ENCODE measurements at regions not wholly inside any gene's neighbourhood (a gene's known extent, or its start where the extent isn't known, plus 50 kb on each side); places are given as distances from the start of the nearest gene placed in this dataset.

GRCh38 chr20:60466687-60467022 lies 508.4 kb downstream of the CDH26 start:
- Histone ChIP-seq H3K14ac (ENCODE audit: low read length) (no peak overlapping the region), H3K4me2 (ENCODE audit: low read length) (no peak overlapping the region), H3K36me3 (ENCODE audit: control insufficient read depth in 1 of 2, insufficient read depth in 2 of 2, low read length in 2 of 2) (no peaks in the 10 kb centered on the region), H3K79me2 (ENCODE audit: control insufficient read depth, insufficient read depth, low read length, poor library complexity) (no peaks in the 10 kb centered on the region), H2BK12ac (ENCODE audit: low read length) (no peak overlapping the region), H3K27ac (ENCODE audit: low read depth, low read length) (no peak overlapping the region), H2AK5ac (ENCODE audit: low read length) (no peak overlapping the region), H3K9ac (ENCODE audit: low read length) (no peak overlapping the region), H2AFZ (ENCODE audit: insufficient read depth, low read length, poor library complexity) (no peak overlapping the region), H3K27me3 (ENCODE audit: insufficient read depth, low read length) (no peaks in the 10 kb centered on the region), H3K18ac (ENCODE audit: low read length) (no peak overlapping the region), H4K12ac (ENCODE audit: low read depth, low read length) (no peak overlapping the region), H3K79me1 (ENCODE audit: low read length) (no peaks in the 10 kb centered on the region), H3K4me3 (ENCODE audit: low read depth, low read length) (no peak overlapping the region), H2BK120ac (ENCODE audit: insufficient read depth, low read length, poor library complexity) (no peak overlapping the region), H2BK5ac (ENCODE audit: low read depth, low read length, poor library complexity) (no peak overlapping the region), H4K91ac (ENCODE audit: low read depth, low read length) (no peak overlapping the region), H3K4me1 (ENCODE audit: control insufficient read depth in 1 of 2, insufficient read depth in 2 of 2, low read length in 2 of 2) (peaks cover 0 to 3% of the 10 kb centered on the region in 2 experiments), H4K8ac (ENCODE audit: low read depth, low read length) (no peak overlapping the region), H3K4ac (ENCODE audit: low read depth, low read length) (no peak overlapping the region), H3K23ac (ENCODE audit: low read length) (no peak overlapping the region), H3K9me3 (ENCODE audit: insufficient read depth, low read depth, low read length) (no peaks in the 10 kb centered on the region)
- no peak for DNase-seq
- WGBS (ENCODE audit: extremely low coverage, insufficient coverage, insufficient read length) = no CpG with 5 or more reads among the region's 1 CpG

- H3K18ac ChIP-seq (ENCODE audit: low read length) = no peak overlapping the region
- H2BK5ac ChIP-seq (ENCODE audit: low read depth, low read length, poor library complexity) = no peak overlapping the region
- peaks cover 0 to 3% of the 10 kb centered on the region in 2 experiments for H3K4me1 ChIP-seq (ENCODE audit: control insufficient read depth in 1 of 2, insufficient read depth in 2 of 2, low read length in 2 of 2)
- H3K79me1 ChIP-seq (ENCODE audit: low read length) = no peaks in the 10 kb centered on the region
- no peak overlapping the region for H3K4ac ChIP-seq (ENCODE audit: low read depth, low read length)
- H3K4me3 ChIP-seq (ENCODE audit: low read depth, low read length) = no peak overlapping the region
- no peaks in the 10 kb centered on the region for H3K27me3 ChIP-seq (ENCODE audit: insufficient read depth, low read length)
- H4K8ac ChIP-seq (ENCODE audit: low read depth, low read length) = no peak overlapping the region
- no peak overlapping the region for H2BK120ac ChIP-seq (ENCODE audit: insufficient read depth, low read length, poor library complexity)
- H3K23ac ChIP-seq (ENCODE audit: low read length) = no peak overlapping the region
- no CpG with 5 or more reads among the region's 2 CpGs for WGBS (ENCODE audit: extremely low coverage, insufficient coverage, insufficient read length)
- H3K36me3 ChIP-seq (ENCODE audit: control insufficient read depth in 1 of 2, insufficient read depth in 2 of 2, low read length in 2 of 2) = no peaks in the 10 kb centered on the region
- H2BK12ac ChIP-seq (ENCODE audit: low read length) = no peak overlapping the region
- no peak overlapping the region for H3K27ac ChIP-seq (ENCODE audit: low read depth, low read length)
- H4K12ac ChIP-seq (ENCODE audit: low read depth, low read length) = no peak overlapping the region
- H3K9me3 ChIP-seq (ENCODE audit: insufficient read depth, low read depth, low read length) = no peaks in the 10 kb centered on the region
- no peak overlapping the region for H3K9ac ChIP-seq (ENCODE audit: low read length)
- no peaks in the 10 kb centered on the region for H3K79me2 ChIP-seq (ENCODE audit: control insufficient read depth, insufficient read depth, low read length, poor library complexity)
- no peak overlapping the region for H2AK5ac ChIP-seq (ENCODE audit: low read length)
- no peak overlapping the region for H2AFZ ChIP-seq (ENCODE audit: insufficient read depth, low read length, poor library complexity)
- no peak for DNase-seq
- no peak overlapping the region for H3K4me2 ChIP-seq (ENCODE audit: low read length)
- no peak overlapping the region for H3K14ac ChIP-seq (ENCODE audit: low read length)
- H4K91ac ChIP-seq (ENCODE audit: low read depth, low read length) = no peak overlapping the region
These were observed 508.9 kb downstream of the CDH26 start for GRCh38 chr20:60467078-60467477.

- no peak overlapping the region for H3K23ac ChIP-seq (ENCODE audit: low read length)
- no peaks in the 10 kb centered on the region for H3K79me1 ChIP-seq (ENCODE audit: low read length)
- WGBS (ENCODE audit: extremely low coverage, insufficient coverage, insufficient read length) = no CpG with 5 or more reads among the region's 4 CpGs
- no peaks in the 10 kb centered on the region for H3K36me3 ChIP-seq (ENCODE audit: control insufficient read depth in 1 of 2, insufficient read depth in 2 of 2, low read length in 2 of 2)
- H3K4me2 ChIP-seq (ENCODE audit: low read length) = no peak overlapping the region
- H3K4me3 ChIP-seq (ENCODE audit: low read depth, low read length) = no peak overlapping the region
- H2BK12ac ChIP-seq (ENCODE audit: low read length) = no peak overlapping the region
- H4K12ac ChIP-seq (ENCODE audit: low read depth, low read length) = no peak overlapping the region
- no peak overlapping the region for H3K27ac ChIP-seq (ENCODE audit: low read depth, low read length)
- no peak overlapping the region for H2BK120ac ChIP-seq (ENCODE audit: insufficient read depth, low read length, poor library complexity)
- H2AK5ac ChIP-seq (ENCODE audit: low read length) = no peak overlapping the region
- no peak overlapping the region for H3K9ac ChIP-seq (ENCODE audit: low read length)
- peaks cover 0 to 3% of the 10 kb centered on the region in 2 experiments for H3K4me1 ChIP-seq (ENCODE audit: control insufficient read depth in 1 of 2, insufficient read depth in 2 of 2, low read length in 2 of 2)
- H3K14ac ChIP-seq (ENCODE audit: low read length) = no peak overlapping the region
- no peak overlapping the region for H3K4ac ChIP-seq (ENCODE audit: low read depth, low read length)
- H2AFZ ChIP-seq (ENCODE audit: insufficient read depth, low read length, poor library complexity) = no peak overlapping the region
- no peaks in the 10 kb centered on the region for H3K27me3 ChIP-seq (ENCODE audit: insufficient read depth, low read length)
- H2BK5ac ChIP-seq (ENCODE audit: low read depth, low read length, poor library complexity) = no peak overlapping the region
- H4K91ac ChIP-seq (ENCODE audit: low read depth, low read length) = no peak overlapping the region
- no peak overlapping the region for H4K8ac ChIP-seq (ENCODE audit: low read depth, low read length)
- no peaks in the 10 kb centered on the region for H3K9me3 ChIP-seq (ENCODE audit: insufficient read depth, low read depth, low read length)
- DNase-seq = no peak
- H3K79me2 ChIP-seq (ENCODE audit: control insufficient read depth, insufficient read depth, low read length, poor library complexity) = no peaks in the 10 kb centered on the region
- H3K18ac ChIP-seq (ENCODE audit: low read length) = no peak overlapping the region
These were observed 509.5 kb downstream of the CDH26 start for GRCh38 chr20:60467771-60468170.

- Histone ChIP-seq H4K12ac (ENCODE audit: low read depth, low read length) (no peak overlapping the region), H3K4me1 (ENCODE audit: control insufficient read depth in 1 of 2, insufficient read depth in 2 of 2, low read length in 2 of 2) (peaks cover 0 to 3% of the 10 kb centered on the region in 2 experiments), H2AFZ (ENCODE audit: insufficient read depth, low read length, poor library complexity) (no peak overlapping the region), H2BK12ac (ENCODE audit: low read length) (no peak overlapping the region), H3K79me1 (ENCODE audit: low read length) (no peaks in the 10 kb centered on the region), H3K9me3 (ENCODE audit: insufficient read depth, low read depth, low read length) (no peaks in the 10 kb centered on the region), H2AK5ac (ENCODE audit: low read length) (no peak overlapping the region), H4K91ac (ENCODE audit: low read depth, low read length) (no peak overlapping the region), H3K4me3 (ENCODE audit: low read depth, low read length) (no peak overlapping the region), H3K4me2 (ENCODE audit: low read length) (no peak overlapping the region), H2BK120ac (ENCODE audit: insufficient read depth, low read length, poor library complexity) (no peak overlapping the region), H3K27me3 (ENCODE audit: insufficient read depth, low read length) (no peaks in the 10 kb centered on the region), H3K23ac (ENCODE audit: low read length) (no peak overlapping the region), H3K27ac (ENCODE audit: low read depth, low read length) (no peak overlapping the region), H3K14ac (ENCODE audit: low read length) (no peak overlapping the region), H2BK5ac (ENCODE audit: low read depth, low read length, poor library complexity) (no peak overlapping the region), H3K18ac (ENCODE audit: low read length) (no peak overlapping the region), H3K36me3 (ENCODE audit: control insufficient read depth in 1 of 2, insufficient read depth in 2 of 2, low read length in 2 of 2) (no peaks in the 10 kb centered on the region), H4K8ac (ENCODE audit: low read depth, low read length) (no peak overlapping the region), H3K4ac (ENCODE audit: low read depth, low read length) (no peak overlapping the region), H3K9ac (ENCODE audit: low read length) (no peak overlapping the region), H3K79me2 (ENCODE audit: control insufficient read depth, insufficient read depth, low read length, poor library complexity) (no peaks in the 10 kb centered on the region)
- no peak for DNase-seq
- WGBS (ENCODE audit: extremely low coverage, insufficient coverage, insufficient read length) = no CpG with 5 or more reads among the region's 5 CpGs
These were observed 511.6 kb downstream of the CDH26 start for GRCh38 chr20:60469829-60470228.
